Stimulated activated CD8-positive, alpha-beta memory T cell treated with anti-CD3 and anti-CD28 coated beads, Interleukin-15, amount 100 ng/mL, for 1 hour (primary cell): ENCODE measurements at regions not wholly inside any gene's neighbourhood (a gene's known extent, or its start where the extent isn't known, plus 50 kb on each side); places are given as distances from the start of the nearest gene placed in this dataset.

Source experiments
- DNase-seq: peaks from one replicate; pipeline ENCODE4 v3.0.0-alpha.2; 2020; ENCODE audit warnings: low read depth

DNA sequence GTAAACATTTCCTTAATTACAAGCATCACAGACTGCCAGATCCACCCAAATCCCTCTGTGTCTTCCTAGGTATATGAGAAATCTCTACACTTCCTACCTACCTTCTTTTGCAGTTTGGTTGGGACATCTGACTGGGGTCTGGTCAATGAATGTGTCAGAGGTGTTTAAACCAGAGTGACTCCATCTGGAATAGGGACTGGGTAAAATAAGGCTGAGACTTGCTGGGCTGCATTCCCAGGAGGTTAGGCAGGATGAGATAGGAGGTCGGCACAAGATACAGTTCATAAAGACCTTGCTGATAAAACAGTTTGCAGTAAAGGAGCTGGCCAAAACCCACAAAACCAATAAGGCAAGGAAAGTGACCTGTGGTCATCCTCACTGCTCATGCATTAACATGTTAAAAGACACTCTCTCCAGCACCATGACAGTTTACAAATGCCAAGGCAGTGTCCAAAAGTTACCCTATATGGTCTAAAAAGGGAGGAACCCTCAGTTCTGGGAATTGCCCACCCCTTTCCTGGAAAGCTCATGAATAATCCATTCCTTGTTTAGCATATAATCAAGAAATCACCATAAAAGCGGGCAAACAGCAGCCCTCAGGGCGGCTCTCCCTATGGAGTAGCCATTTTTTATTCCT lies 87.4 kb upstream of the BACE2 start:
- DNase-seq: no peak

DNA sequence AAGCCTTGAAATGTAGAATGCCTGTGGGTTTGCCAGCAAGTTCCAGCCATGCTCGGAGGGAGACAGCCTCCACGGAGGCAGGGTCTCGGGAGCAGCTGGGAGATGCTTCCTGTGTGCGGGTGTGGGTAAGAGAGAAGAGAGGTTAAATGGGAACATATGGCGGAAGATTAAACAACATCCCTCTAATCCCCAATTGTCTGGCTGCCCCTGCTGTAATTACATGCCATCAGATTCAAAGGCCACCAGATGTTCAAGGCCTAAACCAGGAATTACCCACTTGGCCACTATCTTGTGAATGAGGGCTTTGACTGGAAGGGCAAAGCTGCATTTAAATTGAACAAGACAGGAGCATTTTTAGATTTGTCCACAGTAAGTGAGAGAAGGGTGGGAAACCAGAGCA lies 81.4 kb upstream of the BACE2 start:
- DNase-seq: no peak

DNA sequence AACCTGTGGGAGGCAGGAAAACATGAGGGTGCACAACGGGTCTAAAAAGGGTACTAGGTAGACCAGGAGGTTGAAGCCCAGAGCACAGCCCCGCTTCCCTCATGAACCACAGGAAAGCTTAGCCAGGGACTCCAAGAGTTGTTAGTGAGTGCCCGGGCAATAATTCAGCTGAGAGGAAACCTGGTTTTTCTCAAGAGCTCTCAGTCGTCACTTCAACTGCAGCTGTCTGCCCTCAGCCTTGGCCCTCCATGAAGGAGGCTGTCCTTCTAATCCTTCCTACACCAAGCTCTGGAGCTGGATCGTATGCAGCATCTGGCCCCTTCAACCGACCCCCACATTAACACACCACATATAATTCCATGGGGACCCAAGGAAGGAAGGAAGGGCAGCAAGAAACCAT lies 77.0 kb upstream of the BACE2 start:
- DNase-seq: no peak

DNA sequence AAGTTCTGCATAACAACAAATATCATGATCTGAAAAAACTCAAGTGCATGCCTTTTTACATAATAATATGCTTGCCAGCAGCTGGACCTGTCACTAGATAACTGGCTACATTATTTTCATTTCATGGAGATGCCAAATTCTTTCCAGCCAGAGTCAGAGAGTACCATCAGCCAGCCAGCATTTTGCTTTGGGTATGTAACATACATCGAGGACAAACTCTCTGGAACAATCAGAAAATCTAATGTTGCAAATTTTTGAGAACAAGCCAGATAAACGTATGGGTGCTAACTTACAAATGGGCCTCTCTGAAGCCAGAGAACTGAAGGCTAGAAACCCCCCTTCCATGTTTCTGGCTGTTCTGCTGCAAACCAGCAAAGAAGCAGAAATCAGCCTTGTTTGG lies 76.3 kb upstream of the BACE2 start:
- DNase-seq: no peak

DNA sequence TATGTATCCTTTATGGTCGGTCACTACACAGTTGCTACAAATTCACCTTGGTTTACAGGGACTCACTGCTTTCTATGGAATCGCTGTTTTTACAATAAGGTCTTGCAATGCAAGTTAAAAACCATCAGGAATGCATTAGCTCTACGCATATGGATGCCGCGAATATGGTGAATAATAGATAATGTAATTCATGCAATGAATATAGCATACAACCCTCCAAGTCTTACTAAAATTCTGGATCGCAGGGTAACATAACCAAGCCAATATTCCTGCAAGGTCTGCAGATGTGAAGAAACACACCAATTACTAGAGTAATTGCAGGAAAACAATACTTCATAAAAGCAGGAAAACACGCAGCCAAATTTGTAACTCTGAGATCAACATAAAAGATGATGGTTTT lies 75.6 kb upstream of the BACE2 start:
- no peak for DNase-seq

DNA sequence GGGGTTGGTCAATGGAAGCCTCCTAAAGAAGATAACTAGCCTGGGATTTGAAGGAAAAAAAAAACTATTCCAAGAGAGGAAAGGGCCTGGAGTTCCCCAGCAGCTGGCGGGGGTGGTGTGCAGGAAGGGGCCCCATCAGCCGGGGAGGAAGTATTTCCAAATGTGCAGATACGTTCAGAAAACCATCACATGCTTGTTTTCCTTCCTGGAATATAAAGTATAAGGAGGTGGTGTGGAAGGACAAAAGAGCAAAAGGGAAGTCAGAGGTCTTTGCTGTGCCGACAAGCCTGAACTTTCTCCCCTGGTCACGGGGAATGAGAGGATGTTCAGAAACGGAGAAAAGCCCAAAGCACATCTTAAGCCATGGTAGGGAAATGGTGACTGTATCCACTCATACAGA lies 72.0 kb upstream of the BACE2 start:
- no peak for DNase-seq

DNA sequence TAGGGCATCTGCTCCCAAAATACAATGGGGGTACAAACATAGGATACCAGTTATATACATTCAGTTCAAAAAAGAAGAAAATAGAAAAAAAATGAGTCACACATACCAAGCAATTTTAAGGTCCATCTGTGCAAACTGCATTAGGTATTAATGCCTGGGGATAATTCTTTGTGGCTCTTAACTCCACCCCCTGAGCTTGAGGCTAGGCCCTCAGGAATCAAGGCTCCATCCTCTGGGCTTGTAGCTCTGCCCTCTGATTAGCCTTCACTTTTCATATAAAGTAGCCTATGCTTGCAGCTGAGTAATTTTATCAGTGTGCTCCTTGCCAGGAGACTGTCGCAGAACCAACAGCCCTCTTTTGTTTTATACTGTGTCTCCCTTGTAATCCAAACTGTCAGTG lies 69.9 kb upstream of the BACE2 start:
- DNase-seq: no peak

DNA sequence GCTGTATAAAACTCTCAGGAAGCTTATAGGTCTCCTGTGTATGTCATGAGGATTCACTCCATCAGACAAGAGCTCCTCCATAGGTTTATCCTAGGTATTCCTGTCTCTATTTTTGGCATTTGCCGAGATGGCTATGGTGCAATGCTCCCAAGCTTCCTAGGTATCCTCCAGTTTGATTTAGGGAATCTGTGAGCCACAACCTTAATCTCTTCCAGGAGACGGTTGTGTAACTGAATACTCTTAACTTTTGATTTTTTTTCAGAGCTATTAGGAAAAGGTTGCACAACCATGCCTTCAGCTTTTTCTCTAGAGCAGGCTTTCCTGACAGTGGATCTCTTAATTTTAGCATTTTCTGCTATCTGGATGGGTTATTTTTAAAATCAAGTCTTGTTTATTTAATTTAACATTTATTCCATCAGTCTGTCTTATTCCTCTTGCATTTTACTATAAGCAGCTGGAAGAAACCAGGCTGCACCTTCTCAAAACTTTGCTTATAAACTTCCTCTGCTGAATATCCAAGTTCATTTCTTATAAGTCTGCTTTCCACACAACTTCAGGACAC lies 69.4 kb upstream of the BACE2 start:
- no peak for DNase-seq

DNA sequence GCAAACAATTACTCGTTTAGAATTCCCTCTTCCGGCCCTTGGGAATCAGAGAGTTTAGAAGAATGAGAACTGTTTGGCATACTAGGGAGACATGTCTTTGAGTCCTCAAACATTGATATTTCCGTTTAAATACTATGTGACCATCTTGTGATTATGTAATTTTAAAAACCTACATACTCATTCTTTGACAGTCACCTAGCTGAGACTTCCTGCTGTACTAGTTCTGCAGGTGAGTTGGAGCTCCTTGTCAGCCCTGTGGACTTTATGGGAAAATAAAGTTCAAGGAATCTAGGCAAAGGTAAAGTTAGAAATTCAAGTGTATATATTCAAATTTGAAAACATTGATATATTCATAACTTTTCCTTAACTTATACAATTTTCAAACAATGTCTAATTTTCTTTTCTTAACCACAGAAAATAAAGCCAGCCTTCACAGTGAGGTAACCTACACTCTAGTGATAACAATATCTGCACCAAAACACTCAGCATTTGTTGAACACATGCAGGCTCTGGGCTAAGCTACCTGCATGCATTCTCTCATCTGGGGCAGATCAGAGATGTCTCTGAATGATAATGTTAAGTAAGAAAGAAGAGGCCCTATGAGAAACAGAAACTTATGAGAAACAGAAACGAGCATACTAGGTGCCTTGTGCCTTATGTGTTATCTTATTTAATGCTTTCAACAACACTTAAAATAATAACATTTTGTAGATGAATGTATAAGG lies 67.0 kb upstream of the BACE2 start:
- DNase-seq: no peak

DNA sequence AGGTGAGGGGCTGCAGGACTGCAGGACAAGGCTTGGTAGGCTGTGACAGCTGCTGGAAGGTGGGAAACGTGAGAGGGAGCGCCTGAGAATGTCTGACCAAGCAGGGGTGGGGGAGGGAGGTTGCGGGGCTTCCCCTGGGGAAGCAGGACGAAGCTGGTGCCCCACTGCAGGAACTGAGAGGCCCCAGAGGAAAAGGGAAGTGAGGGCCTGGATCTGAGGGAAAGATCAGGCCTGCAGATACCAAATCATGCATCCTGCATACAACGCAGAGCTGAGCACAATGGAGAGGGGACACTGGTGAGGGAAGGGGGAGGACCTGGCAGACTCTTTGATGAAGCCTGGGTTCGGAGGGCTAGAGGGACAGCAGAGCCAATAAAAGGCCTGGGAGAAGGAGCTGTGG lies 65.7 kb upstream of the BACE2 start:
- DNase-seq: no peak

DNA sequence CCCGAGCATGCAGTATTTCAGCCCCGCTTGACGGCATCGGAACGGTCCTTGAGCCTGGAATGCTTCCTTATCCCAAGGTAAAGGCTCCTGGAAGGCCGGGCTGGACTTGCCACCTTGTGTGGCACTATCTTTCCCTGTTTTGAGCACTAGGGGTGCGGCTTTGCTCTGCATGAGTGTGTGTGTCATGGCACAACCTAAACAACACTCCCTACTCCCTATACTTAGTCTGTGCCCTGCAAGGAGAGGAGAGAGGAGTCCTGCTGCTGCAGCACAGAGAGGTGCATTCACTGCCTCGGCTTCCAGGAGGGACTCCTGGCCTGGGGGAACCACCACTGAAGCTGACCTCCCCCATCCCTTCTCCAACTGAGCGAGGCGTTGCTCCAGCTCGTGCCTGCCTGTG lies 60.4 kb upstream of the BACE2 start:
- no peak for DNase-seq

DNA sequence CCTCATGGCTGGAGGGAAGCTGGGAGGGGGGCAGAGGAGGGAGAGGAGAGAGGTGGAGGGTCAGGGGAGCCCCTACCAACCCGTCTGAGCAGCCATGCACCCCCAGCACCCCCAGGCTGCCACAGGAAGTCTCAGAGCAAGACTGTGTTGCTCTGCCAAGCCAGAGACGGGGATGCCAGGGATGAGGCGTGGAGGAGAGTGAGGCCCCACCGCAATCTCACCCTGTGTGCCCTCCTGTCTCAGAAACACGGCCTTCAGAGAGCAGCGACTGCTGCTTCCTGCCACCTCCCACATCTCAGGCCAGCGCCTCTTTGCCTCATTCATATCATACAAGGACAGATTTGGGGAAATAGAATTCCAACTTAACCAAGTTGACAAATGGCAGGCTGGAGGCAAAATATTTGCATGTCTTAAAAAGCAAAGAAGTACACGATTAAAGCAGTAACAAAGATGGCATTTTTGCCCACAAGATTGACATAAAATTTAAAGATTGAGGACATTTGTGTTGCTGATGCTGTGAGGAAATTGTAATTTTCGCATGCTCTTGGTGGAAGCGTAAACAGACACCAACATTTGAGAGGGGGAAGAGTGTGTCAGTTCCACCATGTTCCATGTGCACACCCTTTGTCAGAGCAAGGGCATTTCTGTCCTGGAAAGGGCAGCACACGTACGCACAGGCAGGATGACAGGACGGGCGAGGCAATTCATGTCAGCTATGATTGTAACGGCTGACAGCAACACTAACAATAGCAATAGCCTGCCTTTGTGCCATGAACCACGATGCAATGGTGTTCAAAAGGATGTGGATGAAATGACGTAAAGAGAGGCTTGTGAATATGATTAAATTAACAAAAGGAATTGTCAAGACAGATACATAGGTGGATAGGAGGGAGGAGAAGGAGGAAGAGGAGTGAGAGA lies 59.0 kb upstream of the BACE2 start:
- DNase-seq: no peak

DNA sequence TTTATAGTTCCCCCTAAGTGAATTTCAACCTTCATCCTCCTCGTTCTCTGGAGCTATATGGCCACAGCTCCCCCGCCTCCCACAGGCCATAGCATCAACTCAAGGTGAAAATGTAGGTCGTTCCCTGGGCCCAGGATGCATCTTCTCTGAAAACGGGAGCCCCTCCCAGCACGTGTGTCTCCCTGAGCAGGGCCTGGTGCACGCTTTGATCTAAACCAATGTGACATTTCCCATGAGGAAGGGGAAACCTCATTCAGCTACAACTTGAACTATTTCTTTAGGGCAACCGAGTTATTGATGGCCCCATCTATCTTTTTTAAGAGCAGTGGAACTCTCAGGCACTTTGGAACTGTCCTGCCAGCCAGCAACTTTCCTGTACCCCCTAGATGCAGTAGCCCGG lies 57.8 kb upstream of the BACE2 start:
- DNase-seq: no peak

DNA sequence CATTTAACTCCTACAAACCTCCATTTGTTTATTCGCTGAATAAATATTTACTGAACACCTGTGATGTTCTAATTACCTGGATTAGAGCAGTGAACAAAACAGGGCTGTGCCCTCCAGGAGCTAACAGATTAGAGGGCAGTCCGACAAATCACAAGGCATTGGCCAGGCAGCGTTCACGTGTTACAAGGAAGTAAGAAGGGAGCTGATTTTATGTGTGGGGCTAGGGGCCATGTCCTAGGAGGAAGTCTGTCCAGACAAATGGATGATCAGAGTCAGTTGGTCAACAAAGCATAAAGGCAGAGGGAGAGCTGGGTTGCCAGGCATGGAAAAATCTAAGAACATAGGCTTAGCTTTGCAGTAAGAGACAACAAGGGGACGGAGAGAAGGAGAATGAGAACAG lies 57.3 kb upstream of the BACE2 start:
- no peak for DNase-seq

DNA sequence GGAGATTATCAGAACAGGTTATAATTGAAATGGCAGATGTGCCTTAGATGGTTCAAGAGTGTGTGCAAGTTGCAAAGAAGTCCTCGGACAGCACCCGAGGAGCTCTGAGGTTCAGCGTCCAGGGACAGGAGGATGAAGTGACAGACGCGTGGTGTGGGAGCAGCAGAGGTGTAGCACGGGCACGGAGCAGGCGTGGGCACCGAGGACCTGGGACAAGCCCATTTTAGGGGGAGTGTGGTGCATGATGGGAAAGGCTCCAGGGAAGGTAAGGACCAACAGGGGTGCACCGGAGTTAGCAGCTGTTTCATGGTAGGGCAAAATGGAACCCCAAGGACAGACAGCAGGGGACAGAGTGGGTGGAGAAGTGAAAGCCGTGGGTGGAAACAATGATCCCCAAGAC lies 56.3 kb upstream of the BACE2 start:
- no peak for DNase-seq

DNA sequence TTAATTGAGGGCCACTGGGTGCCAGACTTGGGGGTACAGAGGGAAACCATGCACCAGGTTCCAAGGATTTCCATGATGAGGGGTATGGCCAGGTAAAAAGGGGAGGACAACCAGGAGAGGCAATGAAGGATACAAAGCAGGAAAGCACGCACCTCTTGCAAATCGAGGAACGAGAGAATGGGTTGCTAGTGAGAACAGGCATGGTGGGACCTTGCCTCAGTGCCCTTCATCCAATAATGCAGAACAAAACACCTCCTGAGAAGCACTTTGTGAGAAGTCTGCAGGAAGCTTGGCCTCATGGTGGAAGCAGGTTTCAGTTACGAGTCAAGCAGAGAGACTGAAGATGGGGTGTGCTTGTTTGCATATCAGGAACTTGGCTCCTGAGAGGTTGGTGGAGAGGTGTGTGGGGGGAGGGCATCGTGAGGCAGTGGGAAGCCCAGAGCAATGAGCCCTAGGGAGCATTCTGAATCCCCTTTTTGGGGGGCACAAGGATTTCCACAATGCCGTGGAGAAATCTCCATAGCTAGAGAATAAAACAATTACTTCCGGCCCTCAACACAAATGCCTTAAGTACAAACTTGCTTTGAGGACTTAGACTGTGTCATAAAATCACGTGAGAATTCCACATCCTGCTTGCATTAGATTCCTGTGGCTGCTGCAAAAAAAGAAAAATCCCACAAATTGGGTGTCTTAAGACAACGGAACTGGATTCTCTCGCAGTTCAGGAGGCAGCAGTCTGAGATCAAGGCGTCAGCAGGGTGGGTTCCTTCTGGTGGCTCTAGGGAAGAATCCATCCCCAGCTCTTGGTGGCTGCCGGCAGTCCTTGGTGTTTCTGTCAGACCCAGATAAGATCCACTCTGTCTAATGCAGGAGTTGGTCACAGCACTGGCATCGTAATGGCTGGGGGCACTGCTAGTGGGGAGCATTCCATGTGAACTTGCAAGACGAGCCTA lies 54.9 kb upstream of the BACE2 start:
- no peak for DNase-seq

DNA sequence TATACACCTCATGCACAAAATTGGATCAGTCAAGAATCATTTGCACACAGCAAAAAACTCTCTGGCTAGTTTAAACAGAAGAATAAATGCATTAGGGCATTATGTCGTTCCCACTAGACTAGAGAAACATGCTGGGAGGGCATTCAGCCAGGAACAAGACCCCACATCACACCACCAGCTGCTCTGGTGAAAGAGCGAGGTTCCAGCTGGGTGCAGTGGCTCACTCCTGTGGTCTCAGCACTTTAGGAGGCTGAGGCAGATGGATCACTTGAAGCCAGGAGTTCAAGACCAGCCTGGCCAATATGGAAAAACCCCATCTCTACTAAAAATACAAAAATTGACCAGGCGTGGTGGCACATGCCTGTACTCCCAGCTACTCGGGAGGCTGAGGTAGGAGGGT lies 52.1 kb upstream of the BACE2 start:
- no peak for DNase-seq
